ENCODE measurements at regions not wholly inside any gene's neighbourhood (a gene's known extent, or its start where the extent isn't known, plus 50 kb on each side); places are given as distances from the start of the nearest gene placed in this dataset.

DNA sequence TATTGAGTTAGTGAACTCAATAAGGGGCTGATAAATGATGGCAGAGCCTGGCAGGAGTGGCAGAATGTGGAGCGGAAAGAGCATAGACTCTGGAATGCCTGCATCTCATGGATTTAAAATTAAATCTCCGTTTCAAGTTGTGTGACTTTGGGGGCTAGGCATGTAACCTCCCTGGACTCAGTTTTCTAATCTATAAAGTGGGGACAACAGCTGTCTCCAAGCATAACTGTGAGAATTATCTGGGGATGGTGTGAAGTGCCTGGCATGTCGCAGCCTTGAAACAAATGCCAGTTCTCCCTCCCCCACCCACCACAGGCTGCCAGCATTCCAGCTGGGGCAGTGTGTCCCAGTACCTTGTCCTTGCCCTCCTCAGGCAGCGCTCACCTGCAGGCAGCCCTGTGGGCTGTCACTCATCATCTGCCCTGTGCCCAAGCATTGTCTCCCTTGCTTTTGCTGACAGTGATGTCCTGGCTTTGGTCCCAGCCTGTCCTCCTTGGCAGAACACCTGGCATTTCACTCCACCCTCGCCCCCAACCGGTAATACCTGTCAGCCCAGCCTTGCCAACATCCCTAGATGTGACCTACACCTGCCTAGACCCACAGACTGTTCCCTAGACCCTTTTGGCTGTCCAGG is 129.6 kb downstream of the MRM1 start:
- Mint-ChIP-seq H3K27me3 (no peaks in the 10 kb centered on the region), H3K36me3 (no peaks in the 10 kb centered on the region), H3K4me3 (no peak overlapping the region), H3K27ac (no peak overlapping the region), H3K4me1 (peaks cover 31% of the 10 kb centered on the region), H3K9me3 (no peaks in the 10 kb centered on the region)

DNA sequence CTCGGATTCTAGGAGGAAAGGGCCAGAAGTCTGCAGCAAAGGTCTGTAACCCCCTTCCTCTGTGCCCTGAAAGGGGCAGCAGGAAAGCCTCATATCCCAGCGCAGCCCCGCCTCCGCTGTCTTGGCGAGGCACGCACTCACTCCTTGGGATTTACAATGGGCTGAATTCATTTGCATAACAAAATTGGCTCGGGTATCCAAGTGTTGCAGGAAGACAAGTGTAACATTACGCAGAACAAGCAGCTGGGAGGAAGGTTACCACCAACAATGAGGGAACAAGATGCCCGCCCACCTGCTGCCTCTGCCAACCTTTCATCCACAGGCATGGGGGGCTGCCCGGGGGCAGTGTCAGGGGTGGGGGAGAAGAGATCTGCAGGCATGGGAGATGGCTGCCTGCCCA is 130.4 kb downstream of the MRM1 start:
- Mint-ChIP-seq H3K9me3 (no peaks in the 10 kb centered on the region), H3K4me1 (peaks cover 23% of the 10 kb centered on the region), H3K27me3 (no peaks in the 10 kb centered on the region), H3K36me3 (no peaks in the 10 kb centered on the region), H3K27ac (no peak overlapping the region), H3K4me3 (no peak overlapping the region)

DNA sequence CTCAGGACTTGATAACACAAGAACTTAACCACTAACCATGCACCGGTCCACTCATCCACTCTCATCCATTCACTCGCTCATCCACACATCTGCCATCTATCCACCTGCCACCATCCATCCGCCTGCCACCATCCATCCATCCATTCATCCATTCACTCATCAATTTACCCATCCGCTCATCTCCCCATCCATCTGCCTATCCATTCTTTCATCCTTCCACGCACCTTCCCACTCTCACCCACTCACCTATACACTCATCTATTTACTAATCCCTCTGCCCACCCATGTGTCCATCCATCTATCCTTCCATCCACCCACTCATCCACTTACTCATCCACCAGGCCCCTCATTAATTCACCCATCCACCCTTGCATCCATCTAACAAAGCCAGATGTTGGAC is 131.0 kb downstream of the MRM1 start:
- no peak overlapping the region for H3K4me3 Mint-ChIP-seq
- no peaks in the 10 kb centered on the region for H3K9me3 Mint-ChIP-seq
- peaks cover 17% of the 10 kb centered on the region for H3K4me1 Mint-ChIP-seq
- H3K27ac Mint-ChIP-seq = no peak overlapping the region
- H3K27me3 Mint-ChIP-seq = no peaks in the 10 kb centered on the region
- no peaks in the 10 kb centered on the region for H3K36me3 Mint-ChIP-seq

DNA sequence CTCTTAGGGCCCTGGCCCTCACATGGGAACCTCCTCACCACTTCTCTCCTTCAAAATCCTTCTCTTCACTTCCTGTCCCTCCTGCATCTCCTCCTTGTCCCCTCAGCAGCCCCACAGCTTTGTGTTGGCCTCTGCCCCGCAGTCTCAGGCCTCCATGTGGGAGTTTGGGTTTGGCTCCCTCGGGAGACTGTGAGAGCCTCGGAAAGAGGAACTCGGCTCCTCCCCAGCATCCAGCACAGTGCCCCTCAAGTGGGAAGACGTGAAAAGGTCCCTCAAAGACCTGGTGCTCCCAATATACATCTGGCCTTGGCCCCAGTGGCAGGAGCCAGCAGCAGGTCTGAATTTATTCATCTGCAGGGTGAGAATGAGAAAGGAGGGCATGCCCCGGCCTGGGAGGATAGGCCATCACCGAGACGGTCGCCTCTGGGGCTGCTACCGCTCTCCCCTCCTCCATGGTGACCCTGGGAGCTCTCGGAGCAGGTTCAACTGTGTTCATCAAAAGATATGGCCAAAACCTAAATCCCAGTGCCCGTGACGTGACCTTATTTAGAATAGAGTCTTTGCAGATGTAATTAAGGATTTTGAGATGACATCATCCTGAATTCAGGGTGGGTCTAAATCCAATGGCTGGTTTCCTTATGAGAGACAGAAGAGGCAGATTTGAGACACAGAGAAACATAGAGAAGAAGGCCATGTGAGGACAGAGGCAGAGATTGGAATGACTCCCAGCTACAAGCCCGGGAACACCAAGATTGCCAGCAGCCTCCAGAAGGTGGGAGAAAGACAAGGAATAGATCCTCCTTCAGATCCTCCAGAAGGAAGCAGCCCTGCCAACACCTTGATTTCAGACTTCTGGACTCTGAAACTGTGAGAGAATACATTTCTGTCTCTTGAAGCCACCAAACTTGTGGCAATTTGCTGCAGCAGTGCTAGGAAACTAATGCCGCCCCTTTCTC is 135.1 kb downstream of the MRM1 start:
- H3K9me3 Mint-ChIP-seq = no peaks in the 10 kb centered on the region
- no peaks in the 10 kb centered on the region for H3K4me1 Mint-ChIP-seq
- H3K27ac Mint-ChIP-seq = no peak overlapping the region
- peaks cover 2% of the 10 kb centered on the region for H3K27me3 Mint-ChIP-seq
- H3K36me3 Mint-ChIP-seq = no peaks in the 10 kb centered on the region
- no peak overlapping the region for H3K4me3 Mint-ChIP-seq

DNA sequence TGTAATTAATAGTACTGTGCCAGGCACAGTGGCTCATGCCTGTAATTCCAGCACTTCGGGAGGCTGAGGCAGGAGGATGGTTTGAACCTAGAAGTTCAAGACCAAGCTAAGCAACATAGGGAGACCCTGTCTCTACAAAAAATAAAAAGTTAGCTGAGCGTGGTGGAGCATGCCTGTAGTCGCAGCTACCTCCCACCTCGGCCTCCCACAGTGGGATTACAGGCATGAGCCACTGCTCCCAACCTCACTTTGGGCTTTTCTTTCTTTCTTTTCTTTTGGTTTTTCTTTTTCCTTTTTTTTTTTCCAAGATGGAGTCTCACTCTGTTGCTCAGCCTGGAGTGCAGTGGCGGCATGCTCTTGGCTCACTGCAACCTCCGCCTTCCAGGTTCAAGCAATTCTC is 137.8 kb downstream of the MRM1 start:
- Mint-ChIP-seq H3K36me3 (peaks cover 3% of the 10 kb centered on the region), H3K27me3 (peaks cover 2% of the 10 kb centered on the region), H3K9me3 (no peaks in the 10 kb centered on the region), H3K27ac (no peak overlapping the region), H3K4me1 (no peaks in the 10 kb centered on the region), H3K4me3 (no peak overlapping the region)

DNA sequence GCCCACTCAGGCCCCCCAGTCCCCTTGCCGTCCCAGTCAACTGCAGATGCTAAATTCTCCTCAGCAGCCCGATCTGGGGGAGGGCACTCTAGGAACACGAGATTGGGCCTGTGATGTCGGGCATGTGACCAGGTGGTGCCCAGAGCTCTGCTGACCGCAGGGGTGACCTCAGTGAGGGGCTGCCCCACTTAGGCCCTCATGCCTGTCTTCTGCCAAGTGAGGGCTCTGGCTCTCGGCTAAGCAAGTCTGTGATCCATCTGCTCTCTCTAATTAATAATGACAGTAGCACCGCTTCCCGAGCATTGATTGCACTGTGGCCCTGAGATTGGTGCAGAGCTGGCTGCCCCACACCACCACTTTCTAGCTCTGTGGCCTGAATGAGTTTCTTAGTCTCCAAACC is 138.8 kb downstream of the MRM1 start:
- H3K27ac Mint-ChIP-seq = no peak overlapping the region
- no peaks in the 10 kb centered on the region for H3K9me3 Mint-ChIP-seq
- peaks cover 3% of the 10 kb centered on the region for H3K36me3 Mint-ChIP-seq

DNA sequence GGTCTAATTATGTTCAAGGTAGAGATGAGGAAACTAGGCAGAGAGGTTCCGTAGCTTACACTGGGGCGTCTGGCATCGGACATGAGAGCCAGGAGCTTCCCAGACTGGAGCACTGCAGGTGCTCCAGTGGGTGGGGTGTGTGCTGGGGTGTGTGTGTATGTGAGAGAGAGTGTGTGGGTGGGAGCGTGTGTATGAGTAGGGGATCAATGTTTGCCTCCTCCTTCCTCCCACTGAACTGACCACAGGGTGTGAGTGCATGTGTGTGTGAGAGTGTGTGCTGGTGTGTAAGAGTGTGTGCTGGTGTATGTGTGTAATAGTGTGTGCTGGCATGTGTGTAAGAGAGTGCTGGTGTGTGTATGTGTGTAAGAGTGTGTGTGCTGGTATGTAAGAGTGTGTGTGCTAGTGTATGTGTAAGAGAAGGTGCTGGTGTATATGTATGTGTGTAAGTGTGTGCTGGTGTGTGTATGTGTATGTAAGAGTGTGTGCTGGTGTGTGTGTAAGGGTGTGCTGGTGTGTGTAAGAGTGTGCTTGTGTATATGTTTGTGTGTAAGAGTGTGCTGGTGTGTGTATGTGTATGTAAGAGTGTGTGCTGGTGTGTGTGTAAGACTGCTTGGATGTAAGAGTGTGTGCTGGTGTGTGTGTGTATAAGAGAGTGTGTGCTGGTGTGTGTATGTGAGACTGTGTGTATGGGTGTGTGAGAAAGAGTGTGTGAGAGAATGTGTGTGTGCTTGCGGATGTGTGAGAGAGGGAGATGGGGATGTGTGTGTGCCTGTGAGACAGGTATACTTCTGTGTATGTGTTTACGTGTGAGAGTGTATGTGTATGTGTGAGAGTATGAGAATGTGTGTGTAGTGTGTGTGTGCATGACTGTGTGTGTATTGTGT is 139.9 kb downstream of the MRM1 start:
- peaks cover 3% of the 10 kb centered on the region for H3K36me3 Mint-ChIP-seq
- H3K9me3 Mint-ChIP-seq = no peaks in the 10 kb centered on the region
- no peaks in the 10 kb centered on the region for H3K4me1 Mint-ChIP-seq
- peak overlapping the region; percentile 9 for H3K27ac Mint-ChIP-seq
- peaks cover 2% of the 10 kb centered on the region for H3K27me3 Mint-ChIP-seq
- H3K4me3 Mint-ChIP-seq = no peak overlapping the region

More for the DNA sequence above, 138.8 kb downstream of the MRM1 start:
- H3K27me3 Mint-ChIP-seq = peaks cover 2% of the 10 kb centered on the region
- H3K4me3 Mint-ChIP-seq = no peak overlapping the region
- no peaks in the 10 kb centered on the region for H3K4me1 Mint-ChIP-seq

DNA sequence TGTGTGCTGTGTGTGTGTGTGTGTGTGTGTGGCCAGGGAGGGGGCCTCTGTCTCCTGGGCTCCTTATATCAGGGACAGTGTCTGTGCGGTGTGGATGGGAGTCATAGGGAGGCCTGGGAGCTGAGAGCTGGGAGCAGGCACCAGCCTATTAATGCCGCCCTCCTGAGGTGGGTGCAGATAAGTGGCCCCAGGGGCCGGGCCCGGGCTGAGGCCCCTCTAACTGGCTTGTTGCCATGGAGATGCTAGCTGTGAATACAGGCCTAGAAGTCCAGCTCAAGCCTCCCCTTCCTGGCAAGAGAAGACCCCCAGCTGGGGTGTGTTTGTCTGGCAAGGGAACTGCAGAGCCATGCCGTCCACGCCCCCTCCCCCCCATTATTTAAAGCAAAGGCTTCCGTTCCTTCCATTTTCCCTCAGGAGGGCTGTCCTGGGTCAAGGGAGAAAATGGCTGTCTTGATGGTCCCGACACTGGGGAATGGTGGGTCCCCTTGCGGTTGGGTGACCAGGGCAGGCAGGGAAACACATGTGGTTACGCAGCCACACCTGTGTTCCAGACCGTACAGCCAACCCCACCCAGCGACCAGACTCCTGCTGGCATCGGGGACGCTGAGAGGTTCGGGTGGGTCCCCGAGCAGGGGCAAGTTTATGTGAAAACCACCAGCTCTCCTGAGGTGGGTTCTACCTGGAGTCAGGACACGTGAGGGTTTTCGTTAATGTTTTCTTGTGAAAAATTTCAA is 141.1 kb downstream of the MRM1 start:
- peaks cover 3% of the 10 kb centered on the region for H3K36me3 Mint-ChIP-seq
- peaks cover 2% of the 10 kb centered on the region for H3K27me3 Mint-ChIP-seq
- no peaks in the 10 kb centered on the region for H3K9me3 Mint-ChIP-seq
- no peaks in the 10 kb centered on the region for H3K4me1 Mint-ChIP-seq
- no peak overlapping the region for H3K27ac Mint-ChIP-seq
- H3K4me3 Mint-ChIP-seq = no peak overlapping the region

DNA sequence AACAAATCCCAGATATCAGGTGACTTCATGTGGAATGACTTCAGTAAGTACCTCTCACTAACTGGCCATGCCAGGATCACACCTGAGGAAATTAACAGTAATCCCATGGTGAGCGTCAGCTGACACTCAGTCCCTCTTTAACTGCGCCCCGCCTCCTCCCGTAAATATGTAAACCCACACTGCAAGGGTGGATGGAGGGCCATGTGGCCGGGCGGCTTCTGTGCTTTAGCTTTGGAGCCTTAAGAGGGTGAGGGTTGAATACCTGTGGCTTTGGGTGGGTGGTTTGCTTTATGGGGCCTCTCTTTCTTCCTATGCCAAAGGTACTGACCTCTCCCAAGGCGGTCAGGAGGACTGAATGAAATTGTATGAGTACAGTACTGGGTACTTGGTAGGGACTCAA is 141.7 kb downstream of the MRM1 start:
- Mint-ChIP-seq H3K4me1 (no peaks in the 10 kb centered on the region), H3K27me3 (peaks cover 2% of the 10 kb centered on the region)

DNA sequence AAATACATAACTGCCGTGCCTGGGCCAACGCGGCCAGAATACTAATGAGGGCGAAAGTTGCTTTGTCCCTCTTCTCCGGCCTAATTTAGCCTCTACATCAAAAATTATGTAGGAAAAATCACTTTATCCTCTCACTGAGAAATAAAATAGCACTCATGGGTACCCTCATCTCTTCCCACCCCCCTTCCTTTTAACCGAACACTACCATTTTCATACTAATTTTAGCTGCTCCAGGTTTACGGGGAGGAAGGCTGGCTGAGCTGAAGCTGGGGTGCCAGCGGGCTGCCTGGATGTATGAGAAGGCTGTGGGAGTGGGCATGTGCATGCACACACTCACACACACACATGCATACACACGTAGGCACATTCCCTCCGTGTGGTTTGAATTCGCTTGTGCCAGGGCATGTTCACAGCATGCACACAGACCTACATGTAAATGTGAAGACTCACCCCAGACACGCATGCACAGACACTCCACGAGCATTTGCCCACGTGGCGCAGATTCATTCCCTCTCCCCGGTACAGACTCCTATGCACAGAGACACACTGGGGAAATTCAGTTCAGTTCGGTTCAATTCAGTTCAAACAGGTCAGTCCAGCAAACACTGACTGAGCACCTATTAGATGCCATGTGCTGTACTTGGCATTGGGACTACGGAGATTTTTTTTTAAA is 145.1 kb downstream of the MRM1 start:
- H3K4me1 Mint-ChIP-seq = no peaks in the 10 kb centered on the region
- H3K27me3 Mint-ChIP-seq = peaks cover 2% of the 10 kb centered on the region
- H3K9me3 Mint-ChIP-seq = no peaks in the 10 kb centered on the region
- peaks cover 4% of the 10 kb centered on the region for H3K36me3 Mint-ChIP-seq
- H3K27ac Mint-ChIP-seq = no peak overlapping the region
- no peak overlapping the region for H3K4me3 Mint-ChIP-seq

More for the DNA sequence above, 141.7 kb downstream of the MRM1 start:
- Mint-ChIP-seq H3K36me3 (peaks cover 3% of the 10 kb centered on the region), H3K27ac (no peak overlapping the region), H3K9me3 (no peaks in the 10 kb centered on the region), H3K4me3 (no peak overlapping the region)

DNA sequence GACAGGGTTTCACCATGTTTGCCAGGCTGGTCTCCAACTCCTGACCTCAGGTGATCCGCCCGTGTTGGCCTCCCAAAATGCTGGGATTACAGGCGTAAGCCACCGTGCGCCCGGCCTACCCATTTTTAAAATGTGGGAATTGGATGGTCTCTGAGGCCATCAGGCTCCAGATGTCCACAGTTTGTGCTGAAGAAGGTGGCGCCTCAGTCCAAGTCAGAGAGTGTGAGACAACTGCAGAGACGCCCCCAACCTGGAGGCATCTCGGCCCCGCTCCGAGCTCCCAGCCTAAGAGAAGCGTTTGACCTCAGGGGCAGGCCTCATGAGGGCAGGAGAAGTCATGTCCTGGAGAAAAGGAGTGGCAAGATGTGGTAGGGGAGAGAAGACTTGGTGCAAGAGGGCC is 146.5 kb downstream of the MRM1 start:
- H3K4me3 Mint-ChIP-seq = no peak overlapping the region
- H3K27me3 Mint-ChIP-seq = peaks cover 2% of the 10 kb centered on the region
- no peaks in the 10 kb centered on the region for H3K9me3 Mint-ChIP-seq
- H3K4me1 Mint-ChIP-seq = no peaks in the 10 kb centered on the region
- peaks cover 4% of the 10 kb centered on the region for H3K36me3 Mint-ChIP-seq
- no peak overlapping the region for H3K27ac Mint-ChIP-seq

DNA sequence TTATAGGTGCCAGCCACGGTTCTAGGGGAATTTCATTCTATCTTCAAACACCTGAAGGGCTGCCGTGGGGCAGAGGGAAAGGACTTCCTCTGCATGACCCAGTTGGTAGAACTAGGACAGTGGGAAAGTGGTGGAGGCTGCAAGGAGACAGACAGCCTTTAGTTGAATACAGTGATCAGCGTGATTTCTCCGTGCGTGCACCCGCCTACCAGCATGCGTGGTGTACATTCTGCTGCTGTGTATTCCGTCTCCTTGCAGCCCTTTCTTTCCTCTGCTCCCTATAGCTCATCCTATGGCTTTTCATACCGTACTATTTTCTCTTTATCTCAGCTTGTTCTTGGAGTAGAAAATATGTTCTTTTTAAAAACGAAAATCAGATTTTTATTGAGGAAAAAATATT is 146.9 kb downstream of the MRM1 start:
- H3K4me3 Mint-ChIP-seq = no peak overlapping the region
- H3K36me3 Mint-ChIP-seq = peaks cover 4% of the 10 kb centered on the region
- no peak overlapping the region for H3K27ac Mint-ChIP-seq
- H3K4me1 Mint-ChIP-seq = no peaks in the 10 kb centered on the region
- H3K9me3 Mint-ChIP-seq = no peaks in the 10 kb centered on the region
- peaks cover 2% of the 10 kb centered on the region for H3K27me3 Mint-ChIP-seq

DNA sequence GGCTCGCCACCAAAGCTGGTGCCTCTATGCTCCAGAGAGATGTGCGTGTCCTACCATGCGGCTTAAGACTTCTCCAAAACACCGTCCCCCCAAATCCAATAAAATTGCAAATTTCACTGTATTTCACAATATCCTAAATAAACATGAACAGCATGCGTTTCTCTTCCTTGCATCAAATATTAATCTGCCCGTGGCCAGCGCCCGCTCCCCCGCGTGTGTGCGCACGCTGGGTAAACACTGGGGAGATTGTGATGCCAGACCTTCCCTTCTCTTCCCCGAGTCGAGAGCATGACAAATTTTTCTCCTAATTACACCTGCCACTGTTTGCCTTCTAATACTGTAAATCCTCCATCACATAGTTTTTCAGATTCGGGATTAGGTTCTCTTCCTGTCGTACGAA is 148.1 kb downstream of the MRM1 start:
- H3K27me3 Mint-ChIP-seq = peaks cover 2% of the 10 kb centered on the region
- H3K4me3 Mint-ChIP-seq = no peak overlapping the region
- no peaks in the 10 kb centered on the region for H3K4me1 Mint-ChIP-seq
- no peak overlapping the region for H3K27ac Mint-ChIP-seq
- H3K9me3 Mint-ChIP-seq = no peaks in the 10 kb centered on the region
- peaks cover 1% of the 10 kb centered on the region for H3K36me3 Mint-ChIP-seq

DNA sequence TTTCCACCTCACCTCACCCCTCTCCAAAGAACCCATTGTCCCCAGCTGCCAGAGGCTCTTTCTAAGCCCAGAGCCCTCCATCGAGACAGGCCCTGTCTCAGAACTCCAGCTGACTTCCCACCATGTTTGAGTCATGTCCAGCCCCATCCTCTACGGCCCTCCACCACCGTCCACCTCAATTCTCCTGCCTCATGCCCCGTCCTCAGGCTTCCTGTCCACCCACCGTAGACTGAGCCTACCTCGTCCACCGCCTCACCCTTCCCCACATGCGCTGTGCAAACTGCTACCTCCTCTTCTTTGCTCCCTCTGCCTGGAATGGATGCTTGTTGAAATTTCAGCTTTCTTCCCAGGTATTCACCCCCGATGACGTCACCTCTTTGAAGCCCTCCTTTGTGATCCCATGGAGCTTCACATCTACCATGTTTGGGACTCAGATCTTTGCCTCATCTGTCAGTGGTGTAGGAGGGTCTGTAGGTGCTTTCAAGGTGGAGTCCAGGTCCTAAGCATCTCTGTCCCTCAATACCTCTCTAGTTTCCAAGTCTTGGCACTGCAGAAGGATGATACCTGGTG is 149.0 kb downstream of the MRM1 start:
- H3K4me1 Mint-ChIP-seq = no peaks in the 10 kb centered on the region
- peaks cover 2% of the 10 kb centered on the region for H3K27me3 Mint-ChIP-seq
- peaks cover 1% of the 10 kb centered on the region for H3K36me3 Mint-ChIP-seq
- no peaks in the 10 kb centered on the region for H3K9me3 Mint-ChIP-seq
- no peak overlapping the region for H3K4me3 Mint-ChIP-seq
- no peak overlapping the region for H3K27ac Mint-ChIP-seq

Measured in activated naive CD4-positive, alpha-beta T cell treated with anti-CD3 and anti-CD28 coated beads, Interleukin-2, amount 50 U/mL, for 24 hours (primary cell).